ENCODE measurements at regions not wholly inside any gene's neighbourhood (a gene's known extent, or its start where the extent isn't known, plus 50 kb on each side); places are given as distances from the start of the nearest gene placed in this dataset.

GRCh38 chr13:18628428-18628827 lies 553.2 kb downstream of the TUBA3C start:
- TF ChIP-seq CTCF (IDR thresholded peaks at IDR 0.05), result no peak
- TF ChIP-seq POLR2AphosphoS5 (IDR thresholded peaks at IDR 0.05), result no peak
- no peak for TF ChIP-seq POLR2A (IDR thresholded peaks at IDR 0.05)
- TF ChIP-seq EP300 (IDR thresholded peaks at IDR 0.05), result no peak
